Lower leg skin (tissue), 4 donors: ENCODE measurements at regions not wholly inside any gene's neighbourhood (a gene's known extent, or its start where the extent isn't known, plus 50 kb on each side); places are given as distances from the start of the nearest gene placed in this dataset.

Experiments
- DNase-seq, 2 donors: peaks; one replicate each; pipeline ENCODE4 v3.0.0-alpha.2; 2019; ENCODE audit warnings: low spot score in 2 of 2
- H3K4me3 ChIP-seq: fragments of 200-600 bp; sonication (generic); 2 replicates; pipeline ENCODE4 v1.5.1; 2017; ENCODE audit warnings: mild to moderate bottlenecking, low read depth; ENCODE audit not compliant: poor library complexity, severe bottlenecking
- CTCF ChIP-seq, 3 donors: fragments of 450-650 bp; IDR thresholded peaks; one replicate each; pipeline ENCODE4 v1.5.1; 2016; ENCODE audit warnings: antibody characterized with exemption in 3 of 3, mild to moderate bottlenecking in 3 of 3, moderate library complexity in 2 of 3
- POLR2A ChIP-seq, 2 donors: fragments of 450-650 bp; IDR thresholded peaks; one replicate each; pipeline ENCODE4 v1.6.1; 2016 to 2017; ENCODE audit warnings: antibody characterized with exemption in 2 of 2, mild to moderate bottlenecking in 1 of 2, moderate library complexity in 1 of 2
- WGBS, 2 donors: methylation state at CpG; one replicate each; pipeline ENCODE4 v1.1.5; 2018; 5-methylcytosine and 5-hydroxymethylcytosine counted together
- intact Hi-C: fragments of 100-400 bp; cut with DNase I; formaldehyde crosslinking; loops from one replicate; pipeline ENCODE4 v1.15.0; 2023; ENCODE audit warnings: low total_unique reads

GRCh38 chr22:48607901-48608662 lies 1219.6 kb downstream of the BRD1 start:
- intact Hi-C loops = no loop called here
- no peak overlapping the region for H3K4me3 ChIP-seq
- DNase-seq = no peak
- TF ChIP-seq POLR2A (IDR thresholded peaks at IDR 0.05) (no peak), CTCF (IDR thresholded peaks at IDR 0.05) (no peak)
- WGBS, 2 donors = 62 to 65% methylated on average over 23 of the region's 23 CpGs

GRCh38 chr22:48606684-48607307 lies 1220.9 kb downstream of the BRD1 start:
- intact Hi-C loops = no loop called here
- no peak overlapping the region for H3K4me3 ChIP-seq
- TF ChIP-seq CTCF (IDR thresholded peaks at IDR 0.05) (no peak), POLR2A (IDR thresholded peaks at IDR 0.05) (no peak)
- 57 to 66% methylated on average over 14 to 15 of the region's 16 CpGs for WGBS, 2 donors
- no peak for DNase-seq

DNA sequence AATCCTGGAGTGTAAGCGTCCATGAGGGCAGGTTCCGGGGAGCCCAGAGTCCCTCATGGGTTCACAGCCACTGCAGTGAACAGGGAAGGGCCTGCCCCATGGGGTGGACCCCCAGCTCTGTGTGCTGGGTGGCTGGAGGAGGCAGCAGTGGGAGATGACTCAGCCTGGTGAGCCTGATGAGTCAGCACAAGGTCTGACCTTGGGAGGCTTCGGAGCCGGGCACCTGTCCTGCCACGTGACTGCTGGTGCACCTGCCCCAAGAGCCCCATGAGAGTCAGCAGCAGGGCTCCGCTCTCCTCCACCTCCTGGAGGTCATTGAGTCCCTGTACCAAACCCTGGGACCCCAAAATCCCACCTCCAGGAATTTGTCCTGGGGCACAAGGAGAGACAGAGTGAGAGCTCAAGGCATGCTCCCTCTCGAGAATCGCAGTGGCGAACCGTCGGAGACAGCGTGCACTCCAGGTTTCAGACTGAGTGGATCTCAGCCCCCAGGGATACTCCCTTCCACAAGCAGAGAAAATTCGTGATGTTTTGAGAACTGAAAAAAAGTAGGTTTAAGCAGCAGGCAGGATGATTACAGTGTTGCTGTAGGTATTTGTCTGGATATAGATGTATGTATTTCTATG lies 1221.7 kb downstream of the BRD1 start:
- no peak overlapping the region for H3K4me3 ChIP-seq
- 74 to 84% methylated on average over 11 to 13 of the region's 13 CpGs for WGBS, 2 donors
- TF ChIP-seq CTCF (IDR thresholded peaks at IDR 0.05) (no peak), POLR2A (IDR thresholded peaks at IDR 0.05) (no peak)
- intact Hi-C loops = no loop called here
- DNase-seq = no peak

GRCh38 chr22:48605125-48605524 lies 1222.5 kb downstream of the BRD1 start:
- 91 to 99% methylated on average over 2 of the region's 2 CpGs for WGBS, 2 donors
- no peak overlapping the region for H3K4me3 ChIP-seq
- DNase-seq = no peak
- intact Hi-C loops = no loop called here
- TF ChIP-seq POLR2A (IDR thresholded peaks at IDR 0.05) = no peak
- no peak for TF ChIP-seq CTCF (IDR thresholded peaks at IDR 0.05)

- 87 to 89% methylated on average over 18 of the region's 18 CpGs for WGBS, 2 donors
Measured at GRCh38 chr22:48603621-48604320, 1223.9 kb downstream of the BRD1 start.

More at GRCh38 chr22:48603621-48604320, 1223.9 kb downstream of the BRD1 start:
- intact Hi-C loops = no loop called here
- no peak overlapping the region for H3K4me3 ChIP-seq
- no peak for DNase-seq
- TF ChIP-seq POLR2A (IDR thresholded peaks at IDR 0.05) (no peak), CTCF (IDR thresholded peaks at IDR 0.05) (no peak)
